Neural cell (in vitro differentiated cells): ENCODE measurements at regions not wholly inside any gene's neighbourhood (a gene's known extent, or its start where the extent isn't known, plus 50 kb on each side); places are given as distances from the start of the nearest gene placed in this dataset.

Experiments
- H2AFZ ChIP-seq: fragments of 200-600, 300-800 bp; sonication (generic), shearing (Covaris generic); 2 replicates; pipeline ENCODE4 v1.6.0; 2014; ENCODE audit warnings: low read depth, mild to moderate bottlenecking, antibody characterized with exemption, low read length, moderate library complexity
- H3F3A ChIP-seq: fragments of 200-600 bp; shearing (Covaris generic); 2 replicates; pipeline ENCODE4 v1.6.1; 2016; ENCODE audit warnings: mild to moderate bottlenecking, moderate library complexity, mixed read lengths, antibody characterized with exemption, low read length; ENCODE audit not compliant: insufficient read depth, poor library complexity, severe bottlenecking
- H3K27ac ChIP-seq: fragments of 200-600, 300-800 bp; sonication (generic), shearing (Covaris generic); 2 replicates; pipeline ENCODE4 v1.5.1; 2014; ENCODE audit warnings: mild to moderate bottlenecking, low read length, moderate library complexity
- H3K27me3 ChIP-seq: fragments of 300-800, 200-600 bp; sonication (generic), shearing (Covaris generic); 2 replicates; pipeline ENCODE4 v1.6.0; 2014; ENCODE audit warnings: mild to moderate bottlenecking, low read depth, low read length, moderate library complexity; ENCODE audit not compliant: insufficient read depth
- H3K36me3 ChIP-seq: fragments of 300-800, 200-600 bp; sonication (generic), shearing (Covaris generic); 2 replicates; pipeline ENCODE4 v1.5.1; 2014; ENCODE audit warnings: mild to moderate bottlenecking, antibody characterized with exemption, low read length, moderate library complexity; ENCODE audit not compliant: insufficient read depth
- H3K4me2 ChIP-seq: fragments of 300-800, 200-600 bp; sonication (generic), shearing (Covaris generic); 2 replicates; pipeline ENCODE4 v1.6.0; 2014; ENCODE audit warnings: mild to moderate bottlenecking, low read length
- H3K4me3 ChIP-seq: fragments of 300-800, 200-600 bp; sonication (generic), shearing (Covaris generic); 2 replicates; pipeline ENCODE4 v1.5.1; 2014; ENCODE audit warnings: mild to moderate bottlenecking, low read length, moderate library complexity
- H3K79me2 ChIP-seq: fragments of 200-600 bp; shearing (Covaris generic); replicated peaks from 2 replicates; pipeline ENCODE4 v1.6.0; 2014; ENCODE audit warnings: mild to moderate bottlenecking, low read length, moderate library complexity; ENCODE audit not compliant: insufficient read depth
- H3K9ac ChIP-seq: fragments of 300-800, 200-600 bp; sonication (generic), shearing (Covaris generic); 2 replicates; pipeline ENCODE4 v1.6.1; 2016; ENCODE audit warnings: mild to moderate bottlenecking, low read length, mixed read lengths
- H3K9me2 ChIP-seq: fragments of 200-600 bp; shearing (Covaris generic); 2 replicates; pipeline ENCODE4 v1.6.1; 2016; ENCODE audit warnings: mild to moderate bottlenecking, low read length, mixed read lengths; ENCODE audit not compliant: insufficient read depth
- H3K9me3 ChIP-seq: fragments of 200-600, 300-800 bp; sonication (generic), shearing (Covaris generic); 2 replicates; pipeline ENCODE4 v1.6.1; 2016; ENCODE audit warnings: mild to moderate bottlenecking, mixed run types, low read length, moderate library complexity, mixed read lengths
- H4K20me1 ChIP-seq: fragments of 200-600 bp; shearing (Covaris generic); 2 replicates; pipeline ENCODE4 v1.6.1; 2016; ENCODE audit warnings: mild to moderate bottlenecking, mixed run types; ENCODE audit not compliant: insufficient read depth
- CTCF ChIP-seq: fragments of 450-650 bp; IDR thresholded peaks from 2 replicates; pipeline ENCODE4 v1.5.1; 2014; ENCODE audit warnings: antibody characterized with exemption, mild to moderate bottlenecking, moderate library complexity; ENCODE audit not compliant: poor library complexity, severe bottlenecking
- EP300 ChIP-seq: fragments of 450-650 bp; conservative IDR thresholded peaks from 2 replicates; pipeline ENCODE4 v1.6.1; 2014; ENCODE audit warnings: antibody characterized with exemption, mild to moderate bottlenecking, moderate library complexity; ENCODE audit not compliant: poor library complexity, severe bottlenecking
- EZH2 ChIP-seq: fragments of 200-600, 300-800 bp; shearing (Covaris generic), sonication (generic); IDR thresholded peaks from 2 replicates; pipeline ENCODE4 v1.6.1; 2014; ENCODE audit warnings: antibody characterized with exemption, low read length, borderline replicate concordance, mild to moderate bottlenecking; ENCODE audit not compliant: insufficient read depth, poor library complexity, severe bottlenecking
- MXI1 ChIP-seq: fragments of 450-650 bp; conservative IDR thresholded peaks from 2 replicates; pipeline ENCODE4 v1.6.1; 2014; ENCODE audit warnings: antibody characterized with exemption, mild to moderate bottlenecking; ENCODE audit not compliant: poor library complexity, severe bottlenecking
- POLR2AphosphoS5 ChIP-seq: IDR thresholded peaks from 2 replicates; pipeline ENCODE4 v1.6.1; 2012
- RAD21 ChIP-seq: fragments of 450-650 bp; conservative IDR thresholded peaks from 2 replicates; pipeline ENCODE4 v1.6.1; 2014; ENCODE audit warnings: antibody characterized with exemption, mild to moderate bottlenecking, moderate library complexity
- REST ChIP-seq: IDR thresholded peaks from 2 replicates; pipeline ENCODE4 v1.6.1; 2012; ENCODE audit warnings: borderline replicate concordance
- SMC3 ChIP-seq: fragments of 450-650 bp; conservative IDR thresholded peaks from 2 replicates; pipeline ENCODE4 v1.6.1; 2014; ENCODE audit warnings: antibody characterized with exemption, mild to moderate bottlenecking, moderate library complexity; ENCODE audit not compliant: poor library complexity
- TAF1 ChIP-seq: IDR thresholded peaks from 2 replicates; pipeline ENCODE4 v1.6.1; 2012; ENCODE audit warnings: low read depth

GRCh38 chr2:147619808-147620207 lies 225.0 kb upstream of the ACVR2A start:
- Histone ChIP-seq H3K4me2 (no peak overlapping the region), H3K9me3 (no peaks in the 10 kb centered on the region), H3K79me2 (no peaks in the 10 kb centered on the region), H3K9ac (no peak overlapping the region), H3K27ac (no peak overlapping the region), H2AFZ (no peak overlapping the region), H4K20me1 (no peaks in the 10 kb centered on the region), H3K36me3 (no peaks in the 10 kb centered on the region), H3F3A (no peaks in the 10 kb centered on the region), H3K4me3 (no peak overlapping the region), H3K9me2 (no peaks in the 10 kb centered on the region), H3K27me3 (no peaks in the 10 kb centered on the region)
- TF ChIP-seq REST (no peak), CTCF (no peak), RAD21 (no peak), EZH2 (no peak), EP300 (no peak), TAF1 (no peak), SMC3 (no peak), MXI1 (no peak), POLR2AphosphoS5 (no peak)

GRCh38 chr2:147615726-147616125 lies 229.1 kb upstream of the ACVR2A start:
- Histone ChIP-seq H3K9me2 (no peaks in the 10 kb centered on the region), H4K20me1 (no peaks in the 10 kb centered on the region), H3K27ac (no peak overlapping the region), H3K4me2 (no peak overlapping the region), H3K36me3 (no peaks in the 10 kb centered on the region), H3K9me3 (no peaks in the 10 kb centered on the region), H3F3A (no peaks in the 10 kb centered on the region), H3K27me3 (no peaks in the 10 kb centered on the region), H2AFZ (no peak overlapping the region), H3K4me3 (no peak overlapping the region), H3K9ac (no peak overlapping the region), H3K79me2 (no peaks in the 10 kb centered on the region)
- TF ChIP-seq TAF1: no peak
- no peak for TF ChIP-seq EZH2
- no peak for TF ChIP-seq CTCF
- TF ChIP-seq POLR2AphosphoS5: no peak
- TF ChIP-seq REST: no peak
- TF ChIP-seq SMC3: no peak
- TF ChIP-seq MXI1: no peak
- no peak for TF ChIP-seq EP300
- TF ChIP-seq RAD21: no peak
